ENCODE measurements at regions not wholly inside any gene's neighbourhood (a gene's known extent, or its start where the extent isn't known, plus 50 kb on each side); places are given as distances from the start of the nearest gene placed in this dataset.
"Not testable (repeated sequence)": the region's sequence is repeated elsewhere in the genome, so short reads cannot be mapped to it uniquely, and the experiment has no call there.

GRCh38 chr20:40634891-40635290 lies 54.1 kb downstream of the MAFB start:
- no peak for DNase-seq (ENCODE audit: low spot score)

- no peak for DNase-seq (ENCODE audit: low spot score)
Measured at GRCh38 chr20:40633123-40633850, 55.7 kb downstream of the MAFB start.

DNA sequence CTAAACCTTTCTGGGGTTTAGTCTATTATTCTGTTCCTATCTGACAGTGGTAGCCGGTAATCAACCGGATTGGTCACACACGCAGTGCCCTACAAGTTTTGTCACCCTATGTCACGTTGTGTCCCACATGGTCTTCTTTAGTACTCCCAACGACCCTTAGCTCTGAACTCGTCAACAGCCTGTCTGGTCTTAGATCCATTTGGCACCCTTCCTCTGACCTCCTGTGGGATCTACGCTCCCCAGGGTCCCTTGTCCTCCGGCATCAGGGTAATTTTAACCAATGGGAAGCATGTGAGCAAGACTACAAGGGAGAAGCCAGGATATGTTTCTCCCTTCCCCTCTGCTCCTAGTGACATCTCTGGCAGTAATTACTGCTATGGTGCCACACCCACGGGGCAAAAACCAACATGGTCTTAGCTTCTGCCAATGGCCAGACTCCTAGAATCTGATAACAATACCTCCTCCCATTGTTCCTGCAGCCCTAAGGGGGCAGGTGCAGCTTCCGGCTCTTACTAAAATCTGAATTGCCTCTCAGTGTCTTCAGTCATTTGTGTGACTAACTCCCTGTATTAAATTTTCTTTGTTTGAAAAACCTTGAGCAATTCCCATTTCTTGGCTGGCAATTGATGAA lies 56.6 kb downstream of the MAFB start:
- DNase-seq (ENCODE audit: low spot score) = no peak

DNA sequence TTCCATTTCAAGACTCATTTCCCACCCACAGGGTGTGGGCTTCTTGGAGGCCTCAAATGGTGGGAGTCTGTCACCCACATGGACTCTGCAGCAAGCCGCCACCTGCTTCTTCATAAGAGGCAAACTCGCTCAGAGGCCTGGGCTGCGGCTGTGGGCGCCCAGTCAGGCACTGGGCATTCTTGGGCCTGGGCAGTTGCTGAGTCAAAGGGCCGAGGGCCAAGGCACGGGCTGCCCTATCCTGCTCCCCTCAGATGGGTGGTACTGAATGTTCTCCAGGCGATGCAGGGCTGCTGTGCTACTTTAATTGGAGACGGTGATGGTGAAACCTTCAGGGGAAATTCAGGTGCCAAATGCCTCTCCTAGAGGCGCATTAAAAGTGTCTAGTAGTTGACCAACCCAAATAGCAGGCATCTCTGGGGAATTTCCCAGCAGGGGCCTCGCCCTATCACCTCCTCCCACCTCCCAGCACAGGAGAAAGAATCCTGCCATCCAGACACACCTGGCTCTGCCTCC lies 57.9 kb downstream of the MAFB start:
- DNase-seq (ENCODE audit: low spot score) = no peak

DNA sequence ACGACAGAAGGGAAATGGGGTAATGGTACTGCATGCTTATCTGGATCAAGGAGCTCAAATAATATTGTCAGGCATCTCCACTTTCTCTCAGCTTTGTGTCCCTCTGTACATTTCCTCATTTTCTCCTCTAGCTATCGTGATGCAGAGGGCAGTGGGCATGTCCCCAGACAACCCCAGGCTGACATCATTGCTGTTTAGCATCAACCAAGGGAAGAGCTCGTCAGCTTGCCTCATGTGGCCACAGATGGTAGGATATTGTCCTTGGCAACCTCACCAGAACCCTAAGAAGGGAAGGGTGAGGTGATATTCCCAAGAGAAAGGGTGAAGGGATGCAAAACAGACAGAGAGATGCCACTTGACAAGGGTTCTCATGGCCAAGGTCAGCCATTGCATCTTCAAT lies 58.3 kb downstream of the MAFB start:
- DNase-seq (ENCODE audit: low spot score) = no peak

- DNase-seq (ENCODE audit: low spot score) = no peak
Measured at GRCh38 chr20:40630099-40630498, 58.9 kb downstream of the MAFB start.

- DNase-seq (ENCODE audit: low spot score) = no peak
Measured at GRCh38 chr20:40628877-40629276, 60.2 kb downstream of the MAFB start.

GRCh38 chr20:40619053-40619452 lies 70.0 kb downstream of the MAFB start:
- DNase-seq (ENCODE audit: low spot score) = not testable (repeated sequence)

DNA sequence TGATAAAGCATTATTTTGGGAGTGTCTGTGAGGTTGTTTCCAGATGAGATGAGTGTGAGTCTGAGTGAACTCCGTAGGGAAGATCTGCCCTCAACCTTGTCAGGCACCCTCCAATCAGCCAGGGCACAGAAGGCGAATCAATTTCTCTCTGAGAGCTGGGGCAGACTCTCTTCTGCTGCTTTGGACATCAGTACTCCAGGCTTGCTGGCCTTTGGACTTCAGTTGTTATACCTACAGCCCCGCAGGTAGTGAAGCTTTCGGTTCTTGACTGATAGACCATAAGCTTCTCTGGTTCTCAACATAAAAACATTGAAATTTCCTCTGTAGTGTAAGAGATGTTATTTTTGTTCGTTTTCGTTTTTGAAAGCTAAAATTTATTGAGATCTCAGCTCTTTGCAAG lies 71.4 kb downstream of the MAFB start:
- DNase-seq (ENCODE audit: low spot score) = no peak

DNA sequence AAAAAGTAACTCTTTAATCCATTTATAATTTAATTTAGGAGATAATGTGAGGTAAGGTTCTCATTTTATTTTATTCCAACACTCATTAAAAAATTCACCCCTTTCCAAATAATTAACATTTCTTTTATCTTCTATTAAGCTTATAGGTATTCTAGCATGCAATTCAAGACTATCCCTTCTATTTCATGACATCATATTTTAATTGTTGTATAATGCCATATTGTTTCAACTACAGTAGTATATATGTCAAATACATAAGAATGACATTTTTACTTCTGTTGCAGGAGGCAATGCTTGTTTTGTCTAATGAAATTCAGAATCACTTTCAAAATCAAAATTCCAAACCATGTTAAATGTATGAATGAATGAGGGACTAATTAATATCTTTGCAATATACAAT lies 76.2 kb downstream of the MAFB start:
- no peak for DNase-seq (ENCODE audit: low spot score)

- no peak for DNase-seq (ENCODE audit: low spot score)
Measured at GRCh38 chr20:40612247-40612646, 76.8 kb downstream of the MAFB start.

DNA sequence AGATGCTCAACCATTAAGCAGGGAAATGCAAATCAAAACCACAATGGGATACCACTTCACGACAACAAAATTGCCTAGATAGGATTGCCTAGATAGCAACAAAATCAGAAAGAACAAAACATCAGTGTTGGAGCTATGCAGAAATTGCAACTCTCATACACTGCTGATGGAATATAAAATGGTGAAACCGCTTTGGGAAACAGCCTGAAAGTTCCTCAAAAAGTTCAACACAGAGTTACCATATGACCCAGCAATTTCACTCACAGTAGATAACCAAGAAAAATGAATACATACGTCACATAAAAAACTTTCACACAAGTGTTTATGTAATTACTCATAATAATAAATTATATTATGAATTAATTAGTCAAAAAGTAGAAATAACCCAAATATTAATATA lies 78.3 kb downstream of the MAFB start:
- DNase-seq (ENCODE audit: low spot score) = no peak

DNA sequence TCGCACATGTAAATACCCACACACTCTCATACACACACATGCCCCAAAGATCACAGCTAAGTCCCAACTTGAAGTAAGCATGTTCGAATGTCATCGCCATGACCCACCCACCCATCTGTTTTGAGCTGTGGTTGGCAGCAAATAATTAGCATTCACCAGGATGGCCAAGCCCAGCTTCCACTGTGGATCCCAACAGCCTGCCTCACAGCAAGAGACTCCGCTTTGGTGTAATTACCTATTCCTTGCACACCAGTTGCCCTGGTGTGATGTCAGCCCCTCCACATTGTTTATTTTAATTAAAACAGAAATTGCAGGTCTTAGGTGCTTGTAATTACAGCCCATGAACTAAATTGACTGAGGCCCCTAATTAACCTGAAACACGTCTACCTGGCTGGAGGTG lies 81.1 kb downstream of the MAFB start:
- DNase-seq (ENCODE audit: low spot score) = no peak

GRCh38 chr20:40606660-40607059 lies 82.4 kb downstream of the MAFB start:
- no peak for DNase-seq (ENCODE audit: low spot score)

DNA sequence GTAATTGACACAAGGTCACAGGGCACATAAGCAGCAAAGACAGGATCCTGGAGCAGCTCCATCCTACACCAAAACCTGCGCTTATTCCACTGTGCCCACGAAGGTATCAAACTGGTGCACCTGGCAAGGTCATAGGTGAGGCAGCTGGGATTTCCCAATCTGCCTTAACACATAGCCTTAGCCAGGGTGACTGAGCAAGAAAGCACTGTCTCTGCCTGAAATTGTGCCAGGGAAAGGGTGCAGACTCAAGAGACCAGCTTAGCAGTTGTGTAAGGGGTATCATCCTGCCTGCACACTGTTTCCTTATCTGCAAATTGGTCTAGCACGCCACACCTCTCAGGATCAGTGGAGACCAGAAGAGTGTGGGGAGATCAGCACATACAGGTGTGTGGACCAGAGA lies 82.8 kb downstream of the MAFB start:
- no peak for DNase-seq (ENCODE audit: low spot score)

DNA sequence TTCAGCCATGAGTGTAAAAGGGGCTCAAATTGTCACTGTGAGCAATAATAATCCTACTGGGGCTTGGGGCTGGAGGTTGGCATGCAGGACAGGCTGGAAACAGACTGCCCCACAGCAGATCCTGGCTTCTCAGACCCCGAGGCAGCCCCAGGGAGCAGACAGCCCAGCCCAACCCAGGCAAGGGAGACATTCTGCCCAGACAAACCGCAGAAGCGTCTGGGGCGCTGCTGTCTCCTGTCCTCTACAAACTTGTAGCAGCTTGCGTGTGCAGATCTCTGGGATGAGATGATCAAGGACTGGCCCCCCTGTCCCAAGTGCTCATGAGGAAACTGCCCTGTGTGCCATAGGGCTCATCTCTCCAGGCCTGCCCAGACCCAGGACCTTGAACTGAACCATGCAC lies 84.6 kb downstream of the MAFB start:
- no peak for DNase-seq (ENCODE audit: low spot score)

GRCh38 chr20:40603057-40603651 lies 85.9 kb downstream of the MAFB start:
- no peak for DNase-seq (ENCODE audit: low spot score)

GRCh38 chr20:40602381-40602780 lies 86.7 kb downstream of the MAFB start:
- no peak for DNase-seq (ENCODE audit: low spot score)

GRCh38 chr20:40600441-40601219 lies 88.4 kb downstream of the MAFB start:
- no peak for DNase-seq (ENCODE audit: low spot score)

DNA sequence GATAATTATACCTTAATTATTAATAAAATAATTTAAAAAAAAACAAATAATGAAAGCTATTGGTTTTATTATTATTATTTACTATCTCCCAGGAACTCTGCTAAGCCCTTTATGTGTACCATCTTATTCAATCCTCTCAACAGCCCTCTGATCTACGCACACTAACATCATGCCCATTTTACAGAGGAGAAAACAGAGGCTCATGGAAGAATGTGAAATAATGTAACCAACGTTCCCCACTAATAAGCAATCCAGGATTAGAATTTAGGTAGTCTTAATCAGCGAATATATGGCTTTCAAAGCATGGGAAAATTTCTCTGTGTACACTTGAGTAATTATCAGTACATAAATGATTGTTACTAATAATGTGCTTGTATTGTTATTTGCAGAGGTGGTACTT lies 89.0 kb downstream of the MAFB start:
- no peak for DNase-seq (ENCODE audit: low spot score)

DNA sequence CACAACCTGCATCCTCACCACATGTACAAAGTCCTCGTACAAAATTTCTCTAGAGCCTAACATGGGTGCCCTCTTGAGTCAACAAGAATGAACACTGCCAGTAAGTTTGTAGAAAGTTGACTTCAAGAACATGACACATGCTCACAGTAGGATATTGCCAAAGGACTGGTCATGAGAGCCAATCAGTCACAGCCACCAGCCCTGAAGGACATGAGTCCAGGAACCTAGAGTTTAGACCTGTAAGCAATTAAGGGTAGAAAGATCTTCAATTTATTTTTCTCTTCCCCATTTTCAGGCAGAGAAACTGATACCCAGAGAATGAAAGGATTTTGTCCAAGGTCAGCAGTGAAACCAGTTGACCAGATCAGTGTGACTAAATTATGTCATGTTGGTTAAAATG lies 96.1 kb downstream of the MAFB start:
- DNase-seq (ENCODE audit: low spot score) = no peak

GRCh38 chr20:40591536-40591935 lies 97.5 kb downstream of the MAFB start:
- DNase-seq (ENCODE audit: low spot score) = no peak

- no peak for DNase-seq (ENCODE audit: low spot score)
Measured at GRCh38 chr20:40591119-40591518, 97.9 kb downstream of the MAFB start.

Measured in activated CD4-positive, alpha-beta T cell treated with anti-CD3 and anti-CD28 coated beads, Interleukin-2, Interleukin-4, amounts not matched to agents 100 ng/mL and 50 ng/mL, durations not matched to agents 16 hours and 8 hours (primary cell).